ENCODE measurements at regions not wholly inside any gene's neighbourhood (a gene's known extent, or its start where the extent isn't known, plus 50 kb on each side); places are given as distances from the start of the nearest gene placed in this dataset.

DNA sequence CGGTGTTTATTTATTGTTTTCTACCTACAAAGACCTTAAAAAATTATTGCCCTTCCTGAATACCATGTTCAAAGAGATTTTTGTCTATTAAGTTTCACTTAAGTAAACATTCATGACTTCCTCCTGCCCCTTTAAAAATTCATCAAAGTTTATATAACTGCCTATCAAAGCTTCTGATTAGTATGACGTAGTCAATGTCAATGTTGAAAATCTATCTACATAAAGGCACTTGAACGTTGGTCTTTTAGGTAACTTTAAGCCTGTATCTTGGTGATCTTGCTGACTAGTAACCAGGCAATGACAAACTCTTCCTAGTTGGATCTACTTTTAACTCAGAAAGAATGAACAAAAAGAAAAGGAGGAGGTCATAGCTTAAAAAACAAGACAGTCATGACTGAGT, 97.2 kb downstream of the MAIP1 start:
- DNase-seq (ENCODE audit: low spot score) (no peak), ATAC-seq (no peak)

DNA sequence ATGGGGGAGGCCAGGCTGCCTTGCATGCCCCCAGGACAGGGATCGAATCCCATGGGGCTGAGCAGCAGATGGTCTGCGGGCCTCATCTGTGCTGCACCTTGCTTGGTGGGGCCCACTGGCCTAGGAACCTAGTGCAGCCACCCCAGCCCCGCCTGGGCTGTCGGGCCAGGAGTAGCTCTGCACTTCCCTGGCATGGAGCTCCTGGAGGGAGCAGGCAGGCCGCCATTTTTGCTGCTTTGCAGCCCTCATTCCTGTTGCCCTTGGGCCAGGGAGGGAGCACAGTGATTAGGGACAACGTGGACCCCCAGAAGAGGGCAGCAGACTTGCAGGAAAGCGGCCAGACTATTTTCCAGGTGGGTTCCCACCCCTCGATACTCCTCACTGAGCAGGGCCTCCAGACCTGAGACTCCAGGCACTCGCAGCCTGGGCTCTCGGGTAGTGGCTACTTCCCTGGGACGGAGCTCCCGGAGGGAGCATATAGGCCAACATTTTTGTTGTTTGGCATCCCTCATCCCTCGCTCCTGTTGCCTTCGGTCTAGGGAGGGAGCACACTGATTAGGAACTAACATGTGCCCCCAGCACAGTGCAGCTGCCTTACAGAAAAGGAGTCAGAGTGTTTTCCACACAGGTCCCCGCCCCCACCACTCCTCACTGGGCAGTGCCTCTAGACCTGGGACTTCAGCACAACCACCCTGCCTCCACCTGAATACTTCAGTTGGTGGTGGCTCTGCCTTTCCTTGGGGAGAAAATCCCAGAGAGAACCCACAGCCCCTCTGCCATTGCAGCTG, 99.5 kb downstream of the MAIP1 start:
- DNase-seq (ENCODE audit: low spot score) = no peak
- no peak for ATAC-seq

DNA sequence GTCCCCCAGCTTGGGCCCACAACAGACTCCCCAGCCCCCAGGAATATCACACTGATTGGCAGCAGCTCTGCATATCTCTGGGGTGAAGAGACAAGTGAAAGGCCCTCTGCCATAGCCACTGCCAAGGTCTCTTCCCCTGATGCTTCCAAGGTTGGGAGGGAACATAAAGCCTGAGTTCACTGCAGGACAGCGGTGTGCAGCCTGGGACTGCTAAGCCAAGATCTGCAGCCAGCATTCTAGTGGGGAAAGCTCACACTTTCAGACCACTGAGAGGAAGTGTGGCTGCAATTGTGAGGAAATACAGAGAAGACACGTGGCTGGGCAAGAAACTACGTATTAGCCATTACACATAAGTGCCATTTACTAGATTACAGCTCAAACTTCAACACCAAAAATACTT, 100.7 kb downstream of the MAIP1 start:
- ATAC-seq (peak; percentile 18), DNase-seq (ENCODE audit: low spot score) (no peak)

DNA sequence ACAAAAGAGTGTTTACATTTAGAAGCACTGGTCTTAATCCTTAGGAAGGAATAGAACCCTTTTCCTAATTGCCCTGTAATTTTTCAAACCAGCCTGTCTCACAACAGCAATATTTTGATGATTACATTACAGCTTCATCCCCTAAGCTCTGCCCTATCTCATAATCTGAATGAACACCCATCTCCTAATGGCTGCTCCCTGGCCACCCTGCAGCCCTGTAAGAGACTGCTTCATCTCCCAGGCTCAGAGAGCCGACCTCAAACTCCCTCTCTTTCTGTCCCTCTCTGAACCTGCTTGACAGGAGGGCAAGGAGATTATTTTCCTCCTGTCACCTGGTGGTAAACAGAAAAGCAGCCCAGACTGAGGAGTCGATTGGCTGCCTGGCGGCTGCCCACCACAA, 107.8 kb downstream of the MAIP1 start:
- no peak for DNase-seq (ENCODE audit: low spot score)
- ATAC-seq = no peak

DNA sequence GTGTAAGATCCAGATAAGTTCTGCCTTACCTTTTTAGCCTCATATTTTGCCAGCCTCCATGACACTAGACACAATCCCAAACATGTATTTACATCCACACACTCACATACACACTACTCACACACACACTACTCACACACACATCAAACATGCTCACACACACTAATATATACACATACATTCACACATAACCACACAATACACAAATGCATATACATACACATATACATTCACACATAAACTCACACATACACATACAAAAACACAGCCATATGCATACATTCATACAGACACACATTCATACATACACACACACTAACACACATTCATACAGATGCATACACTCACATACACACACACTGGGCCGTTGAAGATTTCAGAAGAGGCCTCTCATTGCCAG, 109.5 kb downstream of the MAIP1 start:
- ATAC-seq (no peak), DNase-seq (ENCODE audit: low spot score) (no peak)

DNA sequence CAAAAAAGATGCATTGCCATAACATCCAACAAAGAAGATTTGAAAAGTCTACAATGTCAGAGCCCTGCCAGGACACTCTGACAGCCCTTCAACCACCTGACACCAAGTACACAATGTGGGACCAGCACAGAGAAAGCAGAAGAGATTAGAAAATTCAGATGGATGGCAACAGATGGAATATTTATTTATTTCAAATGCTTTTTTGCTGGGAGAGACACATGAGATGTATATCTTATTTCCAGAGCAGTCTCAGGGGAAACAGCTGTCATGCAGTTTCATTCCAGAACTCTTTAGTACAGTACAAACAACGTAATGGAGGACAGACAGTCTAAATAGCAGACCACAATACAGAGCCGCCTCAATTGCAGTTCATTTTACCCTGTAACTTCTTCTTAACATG, 110.1 kb downstream of the MAIP1 start:
- ATAC-seq = no peak
- DNase-seq (ENCODE audit: low spot score) = no peak

DNA sequence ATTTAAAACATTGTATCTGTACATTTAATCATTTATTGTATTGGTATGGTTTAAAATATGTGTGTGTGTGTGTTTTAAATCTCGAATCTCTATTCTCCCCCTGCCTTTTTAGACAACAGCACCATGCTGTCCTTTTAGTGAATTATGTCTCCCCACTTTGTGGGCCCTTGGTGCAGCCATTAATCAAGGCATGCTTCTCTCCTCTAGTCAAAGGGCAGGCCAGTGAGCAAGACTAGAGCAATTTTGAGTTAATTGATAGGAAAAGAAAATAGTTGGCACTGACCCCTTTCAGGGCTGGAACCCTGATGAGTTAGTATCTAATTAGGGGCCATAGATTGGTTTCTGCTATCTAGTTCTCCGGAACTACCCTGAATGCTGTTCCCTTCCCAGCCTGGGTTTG, 111.0 kb downstream of the MAIP1 start:
- no peak for ATAC-seq
- no peak for DNase-seq (ENCODE audit: low spot score)

DNA sequence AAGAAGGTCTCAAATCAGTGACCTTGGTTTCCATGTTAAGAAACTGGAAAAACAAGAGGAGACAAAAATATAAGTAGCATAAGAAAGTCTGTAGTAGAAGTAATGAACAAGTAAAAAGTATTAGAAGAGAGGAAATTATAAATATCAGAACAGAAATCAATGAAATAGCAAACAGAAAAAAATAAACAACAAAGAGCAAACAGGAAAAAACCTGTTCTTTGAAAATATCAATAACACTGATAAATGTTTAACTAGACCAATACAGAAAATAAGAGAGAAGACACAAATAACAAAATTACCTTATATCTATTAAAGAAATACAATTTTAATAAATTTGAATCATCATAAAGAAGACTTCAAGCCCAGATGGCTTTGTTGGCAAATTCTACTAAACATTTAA, 113.3 kb downstream of the MAIP1 start:
- no peak for ATAC-seq
- DNase-seq (ENCODE audit: low spot score) = no peak

DNA sequence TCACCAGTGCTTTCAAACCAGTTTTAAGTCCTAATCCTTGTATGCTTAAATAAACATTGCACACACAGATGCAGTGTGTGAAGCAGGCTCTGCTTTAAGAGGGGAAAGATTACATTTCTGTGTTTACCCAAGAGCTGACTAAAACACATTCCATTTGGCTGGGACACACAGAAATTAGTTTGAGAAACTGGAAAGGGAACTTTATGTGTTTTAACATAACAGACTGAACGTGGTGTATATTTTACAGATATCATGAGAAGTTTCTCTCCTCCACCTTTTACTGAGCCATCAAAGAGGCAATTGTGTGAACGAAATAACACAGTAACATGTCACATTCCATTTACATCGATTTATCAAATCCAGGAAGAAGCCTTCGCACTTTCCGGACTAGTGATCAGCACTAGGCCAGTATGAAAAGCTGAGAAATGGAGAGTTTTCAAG, 121.8 kb downstream of the MAIP1 start:
- ATAC-seq = peak; percentile 96

DNA sequence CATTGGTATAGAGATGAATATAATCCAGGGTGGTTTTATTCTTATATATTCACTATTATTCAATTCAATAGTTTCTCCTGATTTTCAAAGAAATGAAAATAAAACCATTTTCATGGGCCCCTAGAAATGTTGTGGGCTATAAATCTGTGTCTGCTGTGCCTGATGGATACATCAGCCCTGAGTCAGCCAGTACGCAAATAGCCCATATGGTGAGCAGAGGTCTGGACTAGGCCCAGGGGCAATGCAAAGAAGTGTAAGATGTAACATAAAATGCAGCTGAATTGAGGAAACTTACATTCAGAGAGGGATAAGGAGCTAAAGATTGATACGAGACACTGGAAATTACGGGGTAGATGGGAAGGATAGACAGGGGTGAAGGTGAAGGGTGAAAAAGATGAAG, 122.5 kb downstream of the MAIP1 start:
- ATAC-seq (no peak), DNase-seq (ENCODE audit: low spot score) (no peak)

More for the DNA sequence above, 121.8 kb downstream of the MAIP1 start:
- DNase-seq (ENCODE audit: low spot score) = no peak

DNA sequence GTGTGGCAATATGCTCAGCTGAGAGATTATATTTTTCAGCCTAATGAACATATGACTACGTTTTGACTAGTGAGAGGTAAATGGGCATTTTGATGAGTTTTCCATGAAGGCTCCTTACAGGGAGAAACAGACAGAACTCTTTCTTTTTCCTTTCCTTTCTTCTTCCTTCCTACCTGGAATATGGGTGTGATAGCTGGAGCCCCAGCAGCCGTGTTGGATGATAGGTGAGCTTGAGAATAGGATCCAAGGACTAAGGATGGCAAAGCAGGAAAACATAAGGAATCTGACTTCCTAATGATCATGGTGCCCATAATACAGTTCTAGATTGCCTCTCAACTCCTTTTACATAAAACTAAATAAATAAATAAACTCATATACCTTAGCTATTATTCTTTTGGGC, 124.0 kb downstream of the MAIP1 start:
- DNase-seq (ENCODE audit: low spot score) (no peak), ATAC-seq (no peak)

DNA sequence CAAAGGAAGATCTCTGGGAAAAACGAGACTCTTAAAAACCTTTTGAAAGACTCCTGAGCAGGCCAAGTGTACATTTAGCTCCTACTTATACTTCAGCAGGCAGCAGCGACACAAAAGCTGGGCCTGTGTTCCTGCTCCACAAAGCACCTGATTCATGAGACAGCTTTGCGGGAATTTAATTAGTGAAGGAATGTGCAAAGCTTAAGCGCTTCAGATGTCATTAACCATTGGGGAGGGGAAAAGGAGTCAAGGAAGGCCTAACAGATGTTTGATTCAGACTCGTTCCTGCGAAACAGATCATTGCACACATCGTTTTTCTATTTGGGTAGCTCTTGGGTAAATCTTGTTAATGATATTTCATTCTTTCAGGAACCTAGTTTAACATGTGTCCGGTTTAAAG, 125.9 kb downstream of the MAIP1 start:
- no peak for DNase-seq (ENCODE audit: low spot score)
- ATAC-seq = no peak

DNA sequence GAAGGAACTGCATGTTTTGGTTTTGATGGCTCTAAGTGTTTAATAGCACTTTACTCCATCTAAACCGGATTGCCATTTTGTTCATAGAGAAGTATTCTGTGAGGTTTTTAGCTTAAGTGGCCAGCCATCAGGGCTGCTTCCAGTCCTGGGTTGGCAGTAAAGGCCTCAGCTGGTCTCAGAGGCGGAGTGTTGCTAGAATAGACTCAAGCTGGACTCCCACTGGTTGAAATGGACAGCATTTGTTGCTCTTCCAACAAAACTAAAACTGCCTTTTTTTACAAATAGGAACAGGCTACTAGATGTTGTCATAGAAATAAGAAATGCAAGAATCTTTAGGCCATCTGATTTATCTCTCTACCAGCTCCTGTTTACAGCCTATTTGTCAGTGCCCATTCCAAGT, 126.4 kb downstream of the MAIP1 start:
- DNase-seq (ENCODE audit: low spot score) = no peak
- no peak for ATAC-seq

DNA sequence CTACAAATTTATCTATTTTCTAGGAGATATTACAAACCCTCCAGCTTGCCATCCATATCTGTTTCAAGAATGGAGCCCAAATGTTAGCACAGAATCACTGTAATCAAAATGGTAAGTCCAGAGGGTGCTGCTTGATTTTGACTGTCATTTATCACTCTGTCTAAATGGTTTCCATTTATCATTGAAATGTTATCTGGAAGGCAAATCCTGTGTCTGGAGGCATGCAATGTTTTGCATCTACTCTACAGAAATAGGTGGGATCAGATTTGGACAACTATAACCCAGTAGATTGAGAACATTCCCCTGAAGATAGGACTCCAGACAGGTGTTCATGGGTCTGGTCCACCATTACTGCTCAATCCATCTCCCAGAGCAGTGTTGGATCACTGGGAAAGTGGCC, 128.7 kb downstream of the MAIP1 start:
- DNase-seq (ENCODE audit: low spot score) = no peak
- ATAC-seq = no peak

DNA sequence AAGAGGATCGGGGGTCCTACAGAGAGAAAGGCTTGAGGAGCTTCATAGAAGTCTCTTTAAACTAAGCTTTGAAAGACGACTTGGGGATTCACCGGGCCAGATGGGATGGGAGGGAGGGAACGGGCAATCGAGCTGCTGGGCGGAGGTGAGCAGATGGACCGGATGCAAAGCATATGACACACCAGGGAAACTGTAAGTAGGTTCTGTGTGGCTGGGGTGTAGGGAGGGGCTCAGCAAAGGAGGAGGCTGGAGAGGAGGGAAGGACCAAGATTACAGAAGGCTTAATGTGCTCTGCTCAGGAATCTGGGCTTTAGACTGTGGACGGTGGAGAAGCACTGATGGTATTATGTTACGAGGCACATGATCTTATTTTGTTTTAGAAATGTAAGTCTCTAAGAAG, 131.5 kb downstream of the MAIP1 start:
- DNase-seq (ENCODE audit: low spot score) (no peak), ATAC-seq (no peak)

DNA sequence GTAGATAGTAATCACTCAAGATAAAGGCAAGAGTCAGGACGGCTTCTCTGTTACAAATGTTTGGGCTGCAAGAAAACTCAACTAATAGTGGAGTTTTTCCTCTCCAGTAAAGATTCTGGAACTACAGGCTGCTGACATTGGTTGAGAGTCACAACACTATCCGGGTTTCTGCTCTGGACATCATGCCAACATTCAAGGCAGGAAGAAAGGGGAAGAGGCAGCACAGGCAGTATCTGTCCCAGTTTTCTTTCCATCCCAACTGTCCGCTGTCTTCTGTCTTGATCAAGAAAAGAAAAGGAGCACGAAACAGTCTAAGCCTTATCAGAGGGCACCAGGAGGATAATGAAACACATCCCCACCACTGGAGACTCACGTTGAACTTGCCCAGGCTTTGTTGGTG, 132.1 kb downstream of the MAIP1 start:
- no peak for ATAC-seq
- no peak for DNase-seq (ENCODE audit: low spot score)

DNA sequence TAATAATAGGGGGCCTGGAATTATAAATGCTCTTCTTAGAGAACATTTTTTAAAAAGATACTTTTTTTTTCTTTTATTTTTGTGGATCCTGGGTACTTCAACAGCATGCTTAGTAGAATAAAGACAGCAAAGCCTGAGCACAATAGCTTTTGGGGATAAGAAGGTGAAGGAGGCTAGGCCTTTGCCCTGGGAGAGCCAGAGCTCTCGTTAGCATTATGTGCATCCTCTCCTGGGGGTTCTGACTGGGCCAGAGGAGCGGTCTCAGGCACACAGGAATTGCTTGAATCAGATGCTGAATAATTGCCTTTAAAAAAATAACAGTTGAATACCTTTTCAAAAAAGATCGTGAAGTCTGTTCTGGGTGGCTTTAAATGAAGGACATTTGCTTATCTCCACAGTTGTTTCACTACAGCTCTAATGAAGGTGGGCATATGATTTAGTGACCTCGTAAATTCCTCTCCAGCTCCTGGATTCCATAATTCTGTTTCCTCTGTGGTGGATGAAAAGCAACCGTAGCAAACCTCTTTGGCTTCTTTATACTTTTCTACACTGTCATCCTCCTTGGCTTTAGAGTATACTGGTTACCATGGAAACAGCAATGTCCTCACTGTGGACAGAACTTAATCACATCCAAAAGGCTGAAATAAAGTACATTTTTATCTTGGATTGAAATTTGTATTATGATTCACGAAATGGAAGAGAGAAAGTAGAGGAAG, 133.8 kb downstream of the MAIP1 start:
- ATAC-seq (no peak), DNase-seq (ENCODE audit: low spot score) (no peak)

DNA sequence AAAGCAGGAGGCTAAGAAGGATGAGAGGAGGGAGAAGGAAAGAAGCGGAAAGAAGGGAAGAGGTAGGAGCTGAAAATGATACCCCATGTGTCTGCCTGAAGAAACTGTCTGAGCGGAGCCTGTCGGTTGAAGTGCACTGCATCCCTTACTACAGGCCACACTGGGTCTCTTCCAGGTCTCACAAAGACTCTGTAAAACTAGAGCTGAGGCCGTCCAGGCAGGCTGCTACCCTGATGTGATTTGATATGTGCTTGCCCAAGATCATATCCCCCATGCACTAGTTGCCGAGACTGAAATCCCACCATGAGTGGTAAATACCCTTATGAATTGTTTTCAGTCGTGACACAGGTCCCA, 134.4 kb downstream of the MAIP1 start:
- DNase-seq (ENCODE audit: low spot score) = no peak
- no peak for ATAC-seq

DNA sequence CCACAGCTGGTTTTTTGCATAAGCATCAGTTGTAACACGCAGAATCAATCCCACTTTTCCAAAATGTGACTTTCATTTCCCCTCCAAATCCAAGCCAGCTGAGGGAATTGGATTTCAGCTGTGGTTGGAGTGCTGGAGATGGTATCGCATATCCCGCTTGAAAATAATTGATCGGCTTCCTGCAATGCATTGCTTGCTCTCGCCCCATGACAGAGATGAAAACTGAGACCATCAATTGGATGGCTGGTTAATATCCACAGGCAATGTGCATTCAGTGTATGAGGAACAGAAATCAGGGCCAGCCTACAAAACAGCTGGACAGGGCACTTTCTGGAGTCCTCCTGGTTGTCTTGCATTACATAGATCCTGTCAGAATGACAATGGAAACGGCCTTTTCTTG, 135.3 kb downstream of the MAIP1 start:
- no peak for ATAC-seq
- DNase-seq (ENCODE audit: low spot score) = no peak

DNA sequence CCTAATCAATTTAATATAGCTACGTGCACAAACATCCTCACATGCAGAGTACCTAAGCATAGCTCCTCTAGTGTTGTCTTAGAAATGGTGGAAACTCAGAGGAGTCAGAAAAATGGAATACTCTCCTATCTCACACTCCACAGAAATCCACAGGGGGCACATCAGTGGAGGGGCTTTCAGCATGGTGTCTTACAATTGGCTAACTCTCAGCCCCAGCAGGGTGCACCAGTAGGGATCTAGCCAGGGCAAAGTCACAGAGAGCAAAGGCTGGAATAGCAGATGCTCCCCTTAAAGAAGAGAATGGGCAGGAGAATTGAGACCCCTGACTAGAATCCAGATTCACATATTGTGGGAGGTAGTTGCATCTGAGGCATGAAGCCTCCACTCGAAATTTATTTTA, 135.7 kb downstream of the MAIP1 start:
- ATAC-seq = no peak
- no peak for DNase-seq (ENCODE audit: low spot score)

DNA sequence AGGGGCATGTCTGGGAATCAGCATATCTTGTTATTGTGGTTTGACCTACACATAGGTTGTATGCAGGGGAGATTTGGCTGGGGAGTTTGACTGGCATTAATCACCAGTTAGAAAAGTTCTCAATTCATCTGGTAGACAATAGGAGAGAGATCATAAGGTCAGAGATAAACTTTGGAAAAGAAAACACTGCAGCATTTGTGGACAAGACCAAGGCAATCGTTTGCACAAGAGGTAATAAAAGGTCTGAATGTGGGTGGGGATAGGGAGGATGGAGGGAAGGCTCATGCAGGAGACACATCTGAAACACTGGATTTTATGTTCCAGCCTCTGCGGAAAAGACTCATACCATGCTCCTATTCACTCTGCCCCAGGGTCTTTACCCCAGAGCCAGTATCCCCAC, 136.9 kb downstream of the MAIP1 start:
- ATAC-seq = peak; percentile 55
- DNase-seq (ENCODE audit: low spot score) = no peak

DNA sequence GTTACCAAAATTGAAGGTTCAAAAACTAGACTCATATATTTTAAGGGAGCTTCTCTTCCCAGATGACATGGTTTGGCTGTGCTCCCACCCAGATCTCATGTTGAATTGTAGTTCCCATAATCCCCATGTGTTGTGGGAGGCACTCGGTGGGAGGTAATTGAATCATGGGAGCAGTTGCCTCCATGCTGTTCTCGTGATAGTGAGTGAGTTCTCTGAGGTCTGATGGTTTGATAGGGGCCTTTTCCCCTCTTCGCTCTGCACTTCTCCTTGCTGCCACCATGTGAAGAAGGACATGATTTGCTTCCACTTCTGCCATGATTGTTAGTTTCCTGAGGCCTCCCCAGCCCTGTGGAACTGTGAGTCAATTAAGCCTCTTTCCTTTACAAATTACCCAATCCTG, 140.1 kb downstream of the MAIP1 start:
- ATAC-seq (no peak), DNase-seq (ENCODE audit: low spot score) (no peak)

DNA sequence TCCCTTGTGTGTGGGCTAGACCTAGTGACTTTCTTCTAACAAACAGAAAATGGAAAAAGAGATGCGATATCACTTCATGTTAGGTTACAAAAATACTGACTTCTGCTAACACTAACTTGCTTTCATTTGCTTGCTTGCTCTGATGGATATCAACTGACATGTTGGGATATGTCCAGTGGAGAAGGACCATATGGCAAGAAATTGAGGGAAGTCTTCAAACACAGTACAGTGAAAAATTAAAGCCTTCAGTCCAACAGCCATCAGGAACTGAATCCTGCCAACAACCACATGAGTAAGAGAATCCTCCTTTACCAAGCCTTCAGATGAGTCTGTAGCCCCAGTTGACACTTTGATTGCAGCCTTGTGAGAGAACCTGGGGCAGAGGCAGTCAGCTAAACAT, 143.9 kb downstream of the MAIP1 start:
- DNase-seq (ENCODE audit: low spot score) (no peak), ATAC-seq (no peak)

Data from left lobe of liver (tissue), 2 donors.